ENCODE measurements at regions not wholly inside any gene's neighbourhood (a gene's known extent, or its start where the extent isn't known, plus 50 kb on each side); places are given as distances from the start of the nearest gene placed in this dataset.

- no peak for TF ChIP-seq CTCF (conservative IDR thresholded peaks at IDR 0.05; ENCODE audit: low read length)
- H3K4me3 ChIP-seq (ENCODE audit: low read length) = no peak overlapping the region
- DNase-seq (ENCODE audit: low read depth) = no peak
Measured at GRCh38 chr16:54453871-54454270, 167.3 kb upstream of the IRX3 start.

GRCh38 chr16:54447576-54448440 is 161.2 kb upstream of the IRX3 start:
- peak; percentile 85 for DNase-seq (ENCODE audit: low read depth)
- TF ChIP-seq CTCF (conservative IDR thresholded peaks at IDR 0.05; ENCODE audit: low read length) = no peak
- H3K4me3 ChIP-seq (ENCODE audit: low read length) = no peak overlapping the region

GRCh38 chr16:54446639-54447038 is 160.1 kb upstream of the IRX3 start:
- H3K4me3 ChIP-seq (ENCODE audit: low read length) = no peak overlapping the region
- TF ChIP-seq CTCF (conservative IDR thresholded peaks at IDR 0.05; ENCODE audit: low read length) = peak; percentile 19
- DNase-seq (ENCODE audit: low read depth) = peak; percentile 95

- peak; percentile 24 for DNase-seq (ENCODE audit: low read depth)
- no peak for TF ChIP-seq CTCF (conservative IDR thresholded peaks at IDR 0.05; ENCODE audit: low read length)
- no peak overlapping the region for H3K4me3 ChIP-seq (ENCODE audit: low read length)
Measured at GRCh38 chr16:54444851-54445458, 158.4 kb upstream of the IRX3 start.

- TF ChIP-seq CTCF (conservative IDR thresholded peaks at IDR 0.05; ENCODE audit: low read length) = no peak
- DNase-seq (ENCODE audit: low read depth) = no peak
- H3K4me3 ChIP-seq (ENCODE audit: low read length) = no peak overlapping the region
Measured at GRCh38 chr16:54443839-54444238, 157.3 kb upstream of the IRX3 start.

- peak; percentile 26 for DNase-seq (ENCODE audit: low read depth)
- TF ChIP-seq CTCF (conservative IDR thresholded peaks at IDR 0.05; ENCODE audit: low read length) = no peak
- no peak overlapping the region for H3K4me3 ChIP-seq (ENCODE audit: low read length)
Measured at GRCh38 chr16:54443352-54443751, 156.8 kb upstream of the IRX3 start.

GRCh38 chr16:54442864-54443263 is 156.3 kb upstream of the IRX3 start:
- DNase-seq (ENCODE audit: low read depth) = no peak
- no peak overlapping the region for H3K4me3 ChIP-seq (ENCODE audit: low read length)
- TF ChIP-seq CTCF (conservative IDR thresholded peaks at IDR 0.05; ENCODE audit: low read length) = no peak
